Jurkat, Clone E6-1 (cell line): ENCODE measurements at regions not wholly inside any gene's neighbourhood (a gene's known extent, or its start where the extent isn't known, plus 50 kb on each side); places are given as distances from the start of the nearest gene placed in this dataset.

Experiments
- DNase-seq: peaks from one replicate; pipeline ENCODE4 v3.0.0-alpha.2; 2011; ENCODE audit warnings: low read depth, low spot score
- H3K4me3 ChIP-seq: 2 replicates; pipeline ENCODE4 v1.5.1; 2011; ENCODE audit warnings: mild to moderate bottlenecking, low read length, control low read depth, moderate library complexity

- H3K4me3 ChIP-seq: no peak overlapping the region
- no peak for DNase-seq
Measured at GRCh38 chr4:148740701-148741100, 298.5 kb upstream of the NR3C2 start.

GRCh38 chr4:148737061-148737770 is 295.0 kb upstream of the NR3C2 start:
- H3K4me3 ChIP-seq: no peak overlapping the region
- DNase-seq: no peak

GRCh38 chr4:148735432-148736155 is 293.4 kb upstream of the NR3C2 start:
- no peak for DNase-seq
- H3K4me3 ChIP-seq: no peak overlapping the region

GRCh38 chr4:148730766-148731165 is 288.6 kb upstream of the NR3C2 start:
- DNase-seq: no peak
- no peak overlapping the region for H3K4me3 ChIP-seq

- no peak overlapping the region for H3K4me3 ChIP-seq
- DNase-seq: no peak
Measured at GRCh38 chr4:148730082-148730640, 287.9 kb upstream of the NR3C2 start.

GRCh38 chr4:148717988-148718387 is 275.8 kb upstream of the NR3C2 start:
- H3K4me3 ChIP-seq: no peak overlapping the region

GRCh38 chr4:148716431-148717052 is 274.3 kb upstream of the NR3C2 start:
- DNase-seq: no peak

More at GRCh38 chr4:148717988-148718387, 275.8 kb upstream of the NR3C2 start:
- no peak for DNase-seq

GRCh38 chr4:148704291-148704690 is 262.1 kb upstream of the NR3C2 start:
- DNase-seq: no peak
- H3K4me3 ChIP-seq: no peak overlapping the region

More at GRCh38 chr4:148716431-148717052, 274.3 kb upstream of the NR3C2 start:
- H3K4me3 ChIP-seq: no peak overlapping the region

GRCh38 chr4:148694702-148695101 is 252.5 kb upstream of the NR3C2 start:
- DNase-seq: no peak
- no peak overlapping the region for H3K4me3 ChIP-seq

GRCh38 chr4:148693913-148694649 is 251.9 kb upstream of the NR3C2 start:
- no peak for DNase-seq
- H3K4me3 ChIP-seq: no peak overlapping the region

GRCh38 chr4:148692242-148692641 is 250.0 kb upstream of the NR3C2 start:
- DNase-seq: no peak
- H3K4me3 ChIP-seq: no peak overlapping the region

GRCh38 chr4:148686449-148686848 is 244.2 kb upstream of the NR3C2 start:
- H3K4me3 ChIP-seq: no peak overlapping the region
- no peak for DNase-seq

GRCh38 chr4:148684638-148685037 is 242.4 kb upstream of the NR3C2 start:
- DNase-seq: no peak
- no peak overlapping the region for H3K4me3 ChIP-seq

GRCh38 chr4:148680884-148681283 is 238.7 kb upstream of the NR3C2 start:
- H3K4me3 ChIP-seq: no peak overlapping the region
- no peak for DNase-seq

- no peak overlapping the region for H3K4me3 ChIP-seq
- no peak for DNase-seq
Measured at GRCh38 chr4:148676344-148676743, 234.1 kb upstream of the NR3C2 start.

- DNase-seq: no peak
- no peak overlapping the region for H3K4me3 ChIP-seq
Measured at GRCh38 chr4:148674876-148675275, 232.7 kb upstream of the NR3C2 start.

GRCh38 chr4:148664636-148665035 is 222.4 kb upstream of the NR3C2 start:
- DNase-seq: no peak

GRCh38 chr4:148654131-148654530 is 211.9 kb upstream of the NR3C2 start:
- H3K4me3 ChIP-seq: no peak overlapping the region
- no peak for DNase-seq

More at GRCh38 chr4:148664636-148665035, 222.4 kb upstream of the NR3C2 start:
- H3K4me3 ChIP-seq: no peak overlapping the region

GRCh38 chr4:148653681-148654080 is 211.5 kb upstream of the NR3C2 start:
- DNase-seq: no peak
- no peak overlapping the region for H3K4me3 ChIP-seq
